GM21423 (cell line): ENCODE measurements at regions not wholly inside any gene's neighbourhood (a gene's known extent, or its start where the extent isn't known, plus 50 kb on each side); places are given as distances from the start of the nearest gene placed in this dataset.
"Not testable (repeated sequence)": the region's sequence is repeated elsewhere in the genome, so short reads cannot be mapped to it uniquely, and the experiment has no call there.

Source experiments
- ATAC-seq: cut with Tn5 transposase; IDR thresholded peaks from one replicate; pipeline ENCODE4 v1.9.1; 2021; ENCODE audit warnings: mild to moderate bottlenecking, moderate library complexity; ENCODE audit not compliant: unreplicated experiment

DNA sequence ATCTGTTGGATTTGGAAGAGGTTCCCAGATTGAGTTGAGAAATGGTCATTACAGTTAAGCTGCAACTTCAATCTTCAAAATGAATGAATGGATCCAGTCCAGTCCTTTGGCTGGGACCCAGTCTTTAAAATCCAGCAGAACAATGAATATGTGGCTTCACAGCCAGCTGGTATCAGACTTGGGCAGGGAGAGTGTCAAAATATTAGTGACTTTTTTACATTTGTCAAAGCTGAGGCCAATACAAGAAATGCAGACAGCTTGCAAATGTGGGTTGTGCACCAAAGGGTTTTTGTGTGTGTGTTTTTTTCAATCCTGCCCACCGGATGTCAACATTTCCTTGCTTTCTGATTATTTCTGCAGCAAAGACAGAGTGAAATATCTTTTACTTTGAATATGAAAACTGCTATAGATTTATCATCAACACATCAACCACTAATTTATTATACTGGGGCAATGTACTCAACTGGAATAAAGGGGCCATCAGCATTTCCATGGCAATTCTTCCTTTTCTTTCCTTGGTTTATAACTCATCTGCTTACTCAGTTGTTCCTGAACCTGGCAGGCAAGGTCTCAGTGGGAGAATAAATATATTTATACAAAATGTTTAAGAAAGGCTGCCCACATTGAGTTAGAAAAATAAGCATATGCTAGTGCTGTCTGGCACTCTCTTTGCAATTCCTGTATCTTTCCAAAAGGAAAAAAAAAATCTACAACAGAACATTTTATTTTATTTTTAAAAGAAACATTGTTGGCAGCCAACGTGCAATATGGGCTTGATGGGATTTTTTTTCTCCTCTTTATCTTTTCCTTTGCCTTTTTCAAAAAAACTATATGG lies 491.6 kb upstream of the C1orf87 start:
- no peak for ATAC-seq

DNA sequence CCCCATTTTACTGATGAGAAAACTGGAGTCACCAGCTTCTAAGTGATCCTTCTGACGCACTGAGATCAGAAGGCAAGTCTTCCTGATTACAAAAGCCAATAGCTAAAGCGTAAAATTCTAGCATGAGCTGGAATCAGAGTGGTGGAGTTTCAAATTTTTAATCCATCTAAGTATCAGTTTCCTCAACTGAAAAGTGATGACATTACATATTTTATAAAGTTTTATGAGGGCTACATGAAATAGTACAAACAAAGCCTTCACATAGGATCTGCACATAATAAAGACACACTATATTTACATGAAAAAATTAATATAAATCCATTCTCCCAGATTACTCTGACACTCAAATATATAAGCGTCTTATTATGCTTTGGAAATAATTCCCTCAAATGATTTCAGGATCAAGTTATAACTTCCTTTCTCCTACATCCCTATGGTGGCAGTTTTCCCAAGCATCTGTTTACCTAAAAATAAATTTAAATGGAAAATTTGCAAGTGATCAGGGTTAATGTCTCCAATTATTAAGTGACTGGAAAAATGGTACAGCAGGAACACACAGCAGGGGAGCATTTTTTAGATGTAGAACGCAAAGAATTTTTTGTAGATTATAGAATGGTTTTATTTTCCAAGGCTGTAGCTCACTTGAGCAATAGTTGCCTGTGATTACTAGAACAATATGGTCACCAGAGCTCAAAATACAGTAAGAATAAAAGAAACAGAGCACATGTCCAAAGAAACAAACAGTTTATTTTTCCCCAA lies 490.4 kb upstream of the C1orf87 start:
- no peak for ATAC-seq

GRCh38 chr1:60562740-60563139 lies 489.2 kb upstream of the C1orf87 start:
- ATAC-seq = no peak

DNA sequence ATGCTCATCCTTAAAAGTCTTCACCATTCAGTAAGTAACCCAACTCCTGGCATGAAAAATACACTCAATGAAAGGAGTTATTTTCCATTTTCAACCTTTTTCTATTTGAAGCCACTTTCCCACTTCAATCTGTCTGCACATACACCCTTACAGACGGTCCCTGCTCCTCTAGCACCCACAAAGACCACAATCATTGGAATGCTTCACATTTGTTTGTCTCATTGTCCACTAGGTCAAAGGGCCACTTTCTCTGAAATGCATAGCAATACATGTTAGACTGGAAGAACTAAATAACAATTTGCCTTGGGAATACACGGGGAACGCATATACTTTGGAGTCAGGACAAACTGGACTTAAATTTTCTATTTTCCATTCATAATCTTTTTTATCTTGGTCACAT lies 487.1 kb upstream of the C1orf87 start:
- ATAC-seq = no peak

DNA sequence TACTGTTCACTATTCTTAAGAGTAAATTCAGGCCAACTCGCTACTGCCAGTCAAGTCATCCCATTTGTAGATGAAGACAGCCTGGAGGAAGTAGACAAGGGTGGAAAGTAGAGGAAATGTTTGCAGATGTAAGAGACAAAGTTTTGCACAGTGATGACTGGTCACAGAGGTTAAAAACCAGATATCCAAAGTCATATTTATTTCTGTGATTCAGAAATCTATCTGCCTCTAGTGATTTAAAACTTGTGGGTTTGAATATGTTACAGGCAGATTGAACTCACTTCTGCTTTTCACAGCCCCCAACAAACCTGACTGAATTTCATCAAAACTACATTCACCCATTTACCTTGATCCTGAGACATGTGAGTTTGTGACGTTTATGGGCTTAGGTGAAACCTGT lies 484.7 kb upstream of the C1orf87 start:
- no peak for ATAC-seq

DNA sequence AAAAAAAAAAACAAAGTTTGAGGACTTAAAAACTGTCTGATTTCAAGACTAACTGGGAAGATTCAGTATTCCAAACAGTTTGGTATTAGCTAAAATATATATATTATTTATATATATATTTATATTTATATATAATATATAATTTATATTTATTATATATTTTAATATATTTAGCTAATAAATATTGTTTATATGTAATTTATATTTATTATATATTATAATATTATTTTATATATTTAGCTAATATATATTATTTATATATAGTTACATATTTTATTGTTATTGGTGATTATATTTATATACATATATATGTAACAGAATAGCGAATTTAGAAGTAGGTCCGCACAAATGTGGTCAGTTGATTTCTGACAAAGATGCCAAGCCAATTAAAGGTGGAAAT lies 480.2 kb upstream of the C1orf87 start:
- no peak for ATAC-seq

GRCh38 chr1:60547821-60548220 lies 474.3 kb upstream of the C1orf87 start:
- no peak for ATAC-seq

DNA sequence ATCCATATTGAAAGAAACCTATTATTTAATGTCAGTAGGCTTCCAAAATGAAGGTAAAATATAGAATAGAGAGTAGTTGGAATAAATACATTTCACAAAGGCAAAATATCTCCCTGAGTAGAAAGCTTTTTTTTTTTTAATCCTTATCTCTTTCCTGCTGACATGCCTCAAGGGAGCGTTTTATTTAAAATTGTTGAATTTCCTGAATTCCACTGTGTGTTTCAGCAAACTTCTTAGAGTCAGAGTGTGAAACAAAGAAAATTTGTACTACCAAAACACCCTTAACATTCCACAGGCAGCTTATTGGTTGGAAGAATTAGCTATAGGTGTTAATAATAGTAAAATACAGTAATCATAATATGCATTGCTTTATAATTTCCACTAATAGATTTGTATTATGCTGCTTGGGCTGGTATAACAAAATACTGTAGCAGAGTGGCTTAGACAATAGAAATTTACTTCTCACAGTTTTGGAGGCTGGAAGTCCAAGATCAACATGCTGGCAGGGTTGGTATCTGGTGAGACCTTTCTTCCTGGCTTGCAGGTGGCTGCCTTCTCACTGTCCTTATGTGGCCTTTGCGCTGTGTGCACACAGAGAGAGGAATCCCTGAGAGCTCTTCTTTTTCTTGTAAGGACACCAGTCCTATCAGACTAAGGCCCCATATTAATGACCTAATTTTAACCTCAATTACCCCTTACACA lies 468.4 kb upstream of the C1orf87 start:
- no peak for ATAC-seq

DNA sequence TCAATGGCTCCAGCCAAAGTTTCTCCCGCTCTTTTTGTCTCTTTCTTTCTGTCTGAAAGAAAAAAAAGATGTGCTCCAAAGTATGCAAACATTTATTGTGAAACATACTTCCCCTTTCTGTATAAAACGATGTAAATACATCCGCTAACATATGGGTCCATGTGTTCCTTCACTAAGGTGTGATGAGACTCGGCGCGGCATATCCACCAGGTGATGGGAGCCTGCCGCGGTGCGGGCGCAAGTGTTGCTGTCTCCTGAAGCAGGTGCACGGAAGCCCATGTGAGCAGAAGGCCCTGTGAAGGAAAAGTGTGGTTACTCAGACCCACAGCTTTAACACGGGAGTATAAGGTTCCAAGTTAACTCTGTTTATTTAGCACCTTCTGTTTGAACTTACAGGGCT lies 466.6 kb upstream of the C1orf87 start:
- no peak for ATAC-seq

GRCh38 chr1:60535713-60536112 lies 462.1 kb upstream of the C1orf87 start:
- no peak for ATAC-seq

DNA sequence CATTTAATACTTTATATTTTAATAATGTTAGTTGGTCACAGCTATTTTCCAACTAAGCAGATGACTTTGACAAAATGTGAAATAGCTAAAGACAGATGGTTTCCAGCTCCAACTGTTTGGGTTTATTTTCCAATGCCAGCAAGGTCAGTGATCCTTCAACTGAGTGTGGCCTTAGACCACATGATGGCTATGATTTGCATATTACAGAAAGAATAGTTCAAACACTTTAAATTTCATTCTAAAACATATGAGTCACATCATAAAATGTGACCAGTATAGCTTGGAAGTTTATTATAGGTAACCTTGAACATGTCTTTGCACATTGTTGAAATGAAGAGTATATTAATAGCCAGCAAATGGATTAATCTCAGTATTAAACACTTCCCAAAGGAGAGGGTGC lies 454.0 kb upstream of the C1orf87 start:
- no peak for ATAC-seq

DNA sequence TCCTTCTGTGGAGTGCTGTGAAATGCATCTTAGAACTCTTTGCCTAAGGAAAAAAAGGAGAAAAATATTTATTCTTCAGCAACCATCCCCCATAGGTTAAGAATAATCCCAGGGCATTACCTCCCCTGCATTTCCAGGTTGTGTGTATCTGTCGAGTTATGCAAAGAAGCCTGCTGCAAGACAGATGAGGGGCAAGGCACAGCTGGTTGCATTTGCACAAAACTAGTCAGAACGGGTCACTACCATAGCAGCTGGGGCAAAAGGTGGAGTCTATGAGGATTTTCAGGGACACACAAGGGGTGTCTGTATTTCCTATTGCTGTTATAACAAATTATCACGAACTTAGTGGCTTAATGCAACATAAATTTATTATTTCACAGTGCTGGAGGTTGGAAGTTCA lies 443.4 kb upstream of the C1orf87 start:
- no peak for ATAC-seq

GRCh38 chr1:60510162-60510561 lies 436.6 kb upstream of the C1orf87 start:
- ATAC-seq = no peak

DNA sequence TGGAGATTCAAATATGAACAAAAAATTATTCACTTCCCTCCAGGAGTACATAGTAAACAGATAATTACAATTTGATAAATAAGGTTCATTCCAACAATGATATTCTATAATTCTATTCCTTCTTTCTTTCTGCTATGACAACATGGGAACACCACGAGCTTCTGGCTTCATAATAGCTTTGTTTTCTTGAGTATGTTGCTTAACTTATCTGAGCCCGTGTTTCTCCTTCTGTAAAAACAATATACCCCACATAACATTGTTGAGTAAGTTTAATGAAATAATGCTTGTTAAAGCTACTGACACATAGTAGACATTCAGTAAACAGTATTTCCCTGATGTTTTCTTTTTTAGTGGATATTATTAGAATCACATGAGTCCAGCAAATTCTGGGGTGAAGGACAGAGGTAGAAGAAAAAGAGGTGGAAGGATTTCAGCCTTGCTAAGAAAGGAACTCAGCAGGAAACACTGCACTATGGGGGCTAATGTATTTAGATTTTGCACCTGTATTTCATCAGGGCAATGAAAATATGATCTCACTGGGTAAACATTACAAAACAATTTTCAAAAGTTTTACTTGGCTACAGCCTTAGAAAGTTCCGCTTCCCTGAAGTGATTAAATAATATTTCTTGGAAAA lies 430.8 kb upstream of the C1orf87 start:
- no peak for ATAC-seq

GRCh38 chr1:60503266-60503925 lies 429.8 kb upstream of the C1orf87 start:
- ATAC-seq = no peak

GRCh38 chr1:60502506-60502905 lies 428.9 kb upstream of the C1orf87 start:
- ATAC-seq = no peak

DNA sequence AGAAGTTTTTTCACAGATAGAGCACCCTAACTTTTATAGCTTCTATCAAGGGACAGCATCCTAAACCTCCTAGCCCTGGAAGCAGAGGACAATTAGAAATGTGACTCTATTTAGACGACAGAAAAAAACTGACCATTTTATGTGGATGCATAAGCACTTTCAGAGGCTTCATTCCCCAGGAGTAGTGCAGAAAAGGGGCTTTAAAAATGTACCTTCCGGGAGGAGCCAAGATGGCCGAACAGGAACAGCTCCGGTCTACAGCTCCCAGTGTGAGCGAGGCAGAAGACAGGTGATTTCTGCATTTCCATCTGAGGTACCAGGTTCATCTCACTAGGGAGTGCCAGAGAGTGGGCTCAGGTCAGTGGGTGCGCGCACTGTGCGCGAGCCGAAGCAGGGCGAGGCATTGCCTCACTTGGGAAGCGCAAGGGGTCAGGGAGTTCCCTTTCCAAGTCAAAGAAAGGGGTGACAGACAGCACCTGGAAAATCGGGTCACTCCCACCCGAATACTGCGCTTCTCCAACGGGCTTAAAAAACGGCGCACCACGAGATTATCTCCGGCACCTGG lies 416.4 kb upstream of the C1orf87 start:
- not testable (repeated sequence) for ATAC-seq

GRCh38 chr1:60488847-60489246 lies 415.3 kb upstream of the C1orf87 start:
- ATAC-seq = no peak

GRCh38 chr1:60487565-60488345 lies 414.2 kb upstream of the C1orf87 start:
- no peak for ATAC-seq

DNA sequence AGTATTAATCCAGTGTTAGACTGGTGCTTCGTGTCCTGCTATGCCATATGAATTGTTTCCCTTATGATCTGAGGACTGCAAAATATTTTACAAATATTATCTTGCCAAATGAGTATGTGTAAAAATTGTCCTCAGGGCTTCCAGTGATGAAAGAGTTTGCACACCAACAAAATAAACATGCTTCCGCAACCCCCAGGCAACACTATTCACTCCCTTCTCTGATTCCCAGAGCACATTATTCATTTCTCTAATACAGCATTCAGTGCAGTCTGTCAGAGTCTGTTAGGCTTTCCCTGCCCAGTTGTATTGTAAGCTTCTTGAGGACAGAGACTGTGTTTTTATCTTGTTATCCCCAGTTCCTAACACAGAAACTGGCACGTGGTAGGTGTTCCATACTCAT lies 409.9 kb upstream of the C1orf87 start:
- ATAC-seq = no peak
